ENCODE measurements at regions not wholly inside any gene's neighbourhood (a gene's known extent, or its start where the extent isn't known, plus 50 kb on each side); places are given as distances from the start of the nearest gene placed in this dataset.
"Not testable (repeated sequence)": the region's sequence is repeated elsewhere in the genome, so short reads cannot be mapped to it uniquely, and the experiment has no call there.

DNA sequence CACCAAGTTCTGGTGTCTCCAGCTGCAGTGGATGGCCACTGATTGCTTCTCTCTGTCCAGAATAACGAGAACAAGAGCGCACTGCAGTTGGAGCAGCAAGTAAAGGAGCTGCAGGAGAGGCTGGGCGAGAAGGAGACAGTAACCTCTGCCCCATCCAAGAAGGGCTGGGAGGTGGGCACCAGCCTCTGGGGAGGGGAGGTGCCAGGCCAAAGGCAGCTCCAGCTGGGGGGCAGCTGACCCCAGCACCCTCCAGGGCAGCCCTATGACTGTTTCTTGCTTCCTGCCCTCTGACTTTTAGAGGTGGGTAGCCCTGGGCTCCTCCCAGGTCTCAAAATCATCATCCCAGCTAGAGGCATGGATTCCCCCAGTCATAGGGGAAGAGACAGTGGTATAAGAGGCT is 59.7 kb upstream of the UBE2Q2 start:
- not testable (repeated sequence) for H3K4me3 ChIP-seq (ENCODE audit: low read depth in 1 of 3, low read length in 3 of 3); DNase-seq (ENCODE audit: low spot score); H3K36me3 ChIP-seq (ENCODE audit: control insufficient read depth in 4 of 4, insufficient read depth in 3 of 4, low read depth in 1 of 4, low read length in 3 of 4); H3K9ac ChIP-seq (ENCODE audit: low read depth in 1 of 2, low read length in 2 of 2); H3K9me3 ChIP-seq (ENCODE audit: control insufficient read depth in 4 of 4, low read length in 3 of 4); H3K27me3 ChIP-seq (ENCODE audit: control insufficient read depth in 4 of 4, insufficient read depth in 4 of 4, low read length in 3 of 4); H3K27ac ChIP-seq (ENCODE audit: low read depth in 1 of 2, low read length in 2 of 2); H3K4me1 ChIP-seq (ENCODE audit: control insufficient read depth in 4 of 4, insufficient read depth in 4 of 4, low read length in 3 of 4)
- WGBS: 97% methylated on average over 3 of the region's 3 CpGs

GRCh38 chr15:75782926-75783325 is 60.3 kb upstream of the UBE2Q2 start:
- H3K27ac ChIP-seq (ENCODE audit: low read depth in 1 of 2, low read length in 2 of 2): no peak overlapping the region
- H3K4me1 ChIP-seq (ENCODE audit: control insufficient read depth in 4 of 4, insufficient read depth in 4 of 4, low read length in 3 of 4): no peaks in the 10 kb centered on the region
- H3K9ac ChIP-seq (ENCODE audit: low read depth in 1 of 2, low read length in 2 of 2): no peak overlapping the region
- no peaks in the 10 kb centered on the region for H3K36me3 ChIP-seq (ENCODE audit: control insufficient read depth in 4 of 4, insufficient read depth in 3 of 4, low read depth in 1 of 4, low read length in 3 of 4)
- DNase-seq (ENCODE audit: low spot score): no peak
- 87% methylated on average over 11 of the region's 11 CpGs for WGBS
- TF ChIP-seq YY1 (IDR thresholded peaks at IDR 0.05) (no peak), ZBTB33 (IDR thresholded peaks at IDR 0.05) (no peak), RAD21 (IDR thresholded peaks at IDR 0.05) (no peak), HNF4A (conservative IDR thresholded peaks at IDR 0.05) (no peak), CTCF (IDR thresholded peaks at IDR 0.05; ENCODE audit: low read depth, low read length, missing input control) (no peak), GABPA (IDR thresholded peaks at IDR 0.05 in 1 of 2, conservative IDR thresholded peaks at IDR 0.05 in 1 of 2) (no peak), HNF4G (IDR thresholded peaks at IDR 0.05) (no peak), EGR1 (IDR thresholded peaks at IDR 0.05; ENCODE audit: low read depth in 2 of 2) (no peak)
- H3K27me3 ChIP-seq (ENCODE audit: control insufficient read depth in 4 of 4, insufficient read depth in 4 of 4, low read length in 3 of 4): no peaks in the 10 kb centered on the region
- no peak overlapping the region for H3K4me3 ChIP-seq (ENCODE audit: low read depth in 1 of 3, low read length in 3 of 3)
- H3K9me3 ChIP-seq (ENCODE audit: control insufficient read depth in 4 of 4, low read length in 3 of 4): no peaks in the 10 kb centered on the region

GRCh38 chr15:75780995-75781394 is 62.3 kb upstream of the UBE2Q2 start:
- not testable (repeated sequence) for H3K9ac ChIP-seq (ENCODE audit: low read depth in 1 of 2, low read length in 2 of 2); H3K27ac ChIP-seq (ENCODE audit: low read depth in 1 of 2, low read length in 2 of 2); H3K27me3 ChIP-seq (ENCODE audit: control insufficient read depth in 4 of 4, insufficient read depth in 4 of 4, low read length in 3 of 4); DNase-seq (ENCODE audit: low spot score); H3K36me3 ChIP-seq (ENCODE audit: control insufficient read depth in 4 of 4, insufficient read depth in 3 of 4, low read depth in 1 of 4, low read length in 3 of 4); H3K9me3 ChIP-seq (ENCODE audit: control insufficient read depth in 4 of 4, low read length in 3 of 4); H3K4me3 ChIP-seq (ENCODE audit: low read depth in 1 of 3, low read length in 3 of 3)
- H3K4me1 ChIP-seq (ENCODE audit: control insufficient read depth in 4 of 4, insufficient read depth in 4 of 4, low read length in 3 of 4): peaks cover 0 to 14% (median 4%) of the 10 kb centered on the region in 4 donors
- 95% methylated on average over 4 of the region's 4 CpGs for WGBS

DNA sequence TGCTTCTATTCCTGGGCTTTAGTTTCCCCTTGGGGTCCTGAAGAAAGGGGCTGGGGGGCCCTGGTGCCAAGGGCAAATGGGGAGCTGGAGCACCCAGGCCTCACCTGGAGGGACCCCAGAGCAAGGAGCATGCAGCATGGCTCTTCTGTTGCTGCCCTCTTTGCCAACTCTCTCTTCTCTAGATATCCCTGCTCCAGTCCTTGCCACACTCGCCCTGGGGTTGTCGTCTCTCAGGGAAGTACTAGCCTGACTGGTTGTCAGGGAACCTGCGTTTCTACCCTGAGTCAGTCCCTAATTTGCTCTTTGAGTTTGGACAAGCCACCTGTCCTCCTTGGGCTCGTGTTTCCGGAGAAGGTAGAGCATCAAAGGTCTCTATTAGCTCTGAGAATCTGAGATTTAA is 63.7 kb upstream of the UBE2Q2 start:
- H3K4me3 ChIP-seq (ENCODE audit: low read depth in 1 of 3, low read length in 3 of 3): no peak overlapping the region
- no peak for TF ChIP-seq MAX (IDR thresholded peaks at IDR 0.05)
- TF ChIP-seq FOXA2 (IDR thresholded peaks at IDR 0.05): no peak
- no peak for TF ChIP-seq FOXA1 (IDR thresholded peaks at IDR 0.05)
- no peak for TF ChIP-seq ATF3 (IDR thresholded peaks at IDR 0.05)
- TF ChIP-seq RAD21 (IDR thresholded peaks at IDR 0.05): no peak
- no peak for TF ChIP-seq ZBTB33 (IDR thresholded peaks at IDR 0.05)
- no peak for TF ChIP-seq EGR1 (IDR thresholded peaks at IDR 0.05; ENCODE audit: low read depth in 2 of 2)
- no peak for TF ChIP-seq RXRA (IDR thresholded peaks at IDR 0.05)
- TF ChIP-seq HNF4G (IDR thresholded peaks at IDR 0.05): no peak
- no peak for TF ChIP-seq SP1 (IDR thresholded peaks at IDR 0.05)
- TF ChIP-seq TAF1 (conservative IDR thresholded peaks at IDR 0.05): no peak
- TF ChIP-seq CTCF (IDR thresholded peaks at IDR 0.05; ENCODE audit: low read depth, low read length, missing input control): no peak
- TF ChIP-seq GABPA (IDR thresholded peaks at IDR 0.05 in 1 of 2, conservative IDR thresholded peaks at IDR 0.05 in 1 of 2): no peak
- no peak for TF ChIP-seq HNF4A (conservative IDR thresholded peaks at IDR 0.05)

More for the DNA sequence above, 63.7 kb upstream of the UBE2Q2 start:
- no peaks in the 10 kb centered on the region for H3K9me3 ChIP-seq (ENCODE audit: control insufficient read depth in 4 of 4, low read length in 3 of 4)
- no peak overlapping the region for H3K9ac ChIP-seq (ENCODE audit: low read depth in 1 of 2, low read length in 2 of 2)
- H3K36me3 ChIP-seq (ENCODE audit: control insufficient read depth in 4 of 4, insufficient read depth in 3 of 4, low read depth in 1 of 4, low read length in 3 of 4): no peaks in the 10 kb centered on the region
- DNase-seq (ENCODE audit: low spot score): no peak
- H3K27ac ChIP-seq (ENCODE audit: low read depth in 1 of 2, low read length in 2 of 2): no peak overlapping the region
- H3K27me3 ChIP-seq (ENCODE audit: control insufficient read depth in 4 of 4, insufficient read depth in 4 of 4, low read length in 3 of 4): no peaks in the 10 kb centered on the region
- peaks cover 0 to 16% (median 5%) of the 10 kb centered on the region in 4 donors for H3K4me1 ChIP-seq (ENCODE audit: control insufficient read depth in 4 of 4, insufficient read depth in 4 of 4, low read length in 3 of 4)
- WGBS: 94% methylated on average over 5 of the region's 5 CpGs
